Osteocyte (in vitro differentiated cells): ENCODE measurements at regions not wholly inside any gene's neighbourhood (a gene's known extent, or its start where the extent isn't known, plus 50 kb on each side); places are given as distances from the start of the nearest gene placed in this dataset.

ENCODE experiments used
- DNase-seq: peaks from one replicate; pipeline ENCODE4 v3.0.0; 2021; ENCODE audit warnings: mixed read lengths; ENCODE audit not compliant: unreplicated experiment; ENCODE audit errors: extremely low spot score
- H3K27ac Mint-ChIP-seq: one replicate; pipeline ENCODE4 v1.8.0; 2021; ENCODE audit warnings: mild to moderate bottlenecking, mixed read lengths; ENCODE audit not compliant: unreplicated experiment
- H3K27me3 Mint-ChIP-seq: one replicate; pipeline ENCODE4 v1.8.0; 2021; ENCODE audit warnings: mixed read lengths; ENCODE audit not compliant: unreplicated experiment
- H3K36me3 Mint-ChIP-seq: one replicate; pipeline ENCODE4 v1.8.0; 2021; ENCODE audit warnings: mixed read lengths; ENCODE audit not compliant: unreplicated experiment
- H3K4me1 Mint-ChIP-seq: one replicate; pipeline ENCODE4 v1.8.0; 2021; ENCODE audit warnings: mixed read lengths; ENCODE audit not compliant: unreplicated experiment
- H3K4me3 Mint-ChIP-seq: one replicate; pipeline ENCODE4 v1.8.0; 2021; ENCODE audit warnings: mild to moderate bottlenecking, moderate library complexity, mixed read lengths; ENCODE audit not compliant: unreplicated experiment
- H3K9me3 Mint-ChIP-seq: one replicate; pipeline ENCODE4 v1.8.0; 2021; ENCODE audit warnings: mixed read lengths; ENCODE audit not compliant: unreplicated experiment
- CTCF ChIP-seq: fragments of 200-600 bp; sonication (generic); IDR thresholded peaks from 2 replicates; pipeline ENCODE4 v1.5.0; 2021; ENCODE audit warnings: antibody characterized with exemption, mild to moderate bottlenecking, moderate library complexity

DNA sequence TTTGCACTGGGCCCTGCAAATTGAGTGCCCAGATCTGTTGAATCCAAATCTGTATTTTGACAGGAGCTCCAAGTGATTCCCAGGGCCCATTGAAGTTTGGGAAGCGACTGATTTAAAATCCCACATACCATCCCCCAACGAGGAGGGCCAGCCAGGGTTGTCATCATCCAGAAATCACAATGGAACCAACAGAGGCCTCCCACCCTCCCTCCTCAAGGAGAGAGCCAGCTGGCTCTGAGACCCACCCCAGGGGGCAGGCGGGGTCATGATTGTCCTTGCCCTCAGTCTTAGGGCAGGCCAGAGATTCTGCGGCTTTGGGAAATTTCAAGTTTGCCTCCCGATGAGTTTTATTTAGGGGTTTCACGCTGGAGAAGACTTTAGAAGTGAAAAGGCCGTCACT, 358.2 kb downstream of the MN1 start:
- no peak overlapping the region for H3K4me3 Mint-ChIP-seq
- no peaks in the 10 kb centered on the region for H3K9me3 Mint-ChIP-seq
- H3K27me3 Mint-ChIP-seq, result no peaks in the 10 kb centered on the region
- TF ChIP-seq CTCF, result no peak
- DNase-seq, result no peak
- no peak overlapping the region for H3K27ac Mint-ChIP-seq
- no peaks in the 10 kb centered on the region for H3K36me3 Mint-ChIP-seq
- peaks cover 23% of the 10 kb centered on the region for H3K4me1 Mint-ChIP-seq

DNA sequence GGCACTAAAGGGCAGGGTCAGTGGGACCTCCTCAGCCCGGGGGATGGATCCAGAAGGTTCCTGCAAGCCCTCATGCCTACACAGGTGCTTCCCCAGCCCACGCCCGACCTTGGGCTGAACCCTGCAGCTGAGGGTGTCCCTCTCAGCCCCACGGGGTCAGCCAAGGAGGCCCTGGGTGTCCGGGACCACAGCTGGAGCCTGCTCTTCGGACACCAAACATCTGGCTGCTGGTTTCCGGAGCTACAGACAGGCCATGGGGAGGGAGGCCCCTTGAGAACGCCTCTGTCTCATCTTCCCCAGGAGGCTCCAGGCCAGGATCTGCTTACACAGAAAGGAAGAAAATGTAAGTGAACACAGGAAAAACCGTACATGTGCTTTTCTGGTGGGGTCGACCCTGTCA, 355.7 kb downstream of the MN1 start:
- DNase-seq, result no peak
- Mint-ChIP-seq H3K4me3 (no peak overlapping the region), H3K4me1 (peaks cover 12% of the 10 kb centered on the region), H3K27ac (no peak overlapping the region), H3K36me3 (no peaks in the 10 kb centered on the region), H3K9me3 (peaks cover 3% of the 10 kb centered on the region), H3K27me3 (no peaks in the 10 kb centered on the region)
- no peak for TF ChIP-seq CTCF

GRCh38 chr22:27447289-27447688, 354.3 kb downstream of the MN1 start:
- no peak overlapping the region for H3K4me3 Mint-ChIP-seq
- H3K4me1 Mint-ChIP-seq, result peaks cover 13% of the 10 kb centered on the region
- H3K9me3 Mint-ChIP-seq, result peaks cover 7% of the 10 kb centered on the region
- no peak for DNase-seq
- H3K27me3 Mint-ChIP-seq, result no peaks in the 10 kb centered on the region
- H3K36me3 Mint-ChIP-seq, result no peaks in the 10 kb centered on the region
- TF ChIP-seq CTCF, result no peak
- H3K27ac Mint-ChIP-seq, result no peak overlapping the region

DNA sequence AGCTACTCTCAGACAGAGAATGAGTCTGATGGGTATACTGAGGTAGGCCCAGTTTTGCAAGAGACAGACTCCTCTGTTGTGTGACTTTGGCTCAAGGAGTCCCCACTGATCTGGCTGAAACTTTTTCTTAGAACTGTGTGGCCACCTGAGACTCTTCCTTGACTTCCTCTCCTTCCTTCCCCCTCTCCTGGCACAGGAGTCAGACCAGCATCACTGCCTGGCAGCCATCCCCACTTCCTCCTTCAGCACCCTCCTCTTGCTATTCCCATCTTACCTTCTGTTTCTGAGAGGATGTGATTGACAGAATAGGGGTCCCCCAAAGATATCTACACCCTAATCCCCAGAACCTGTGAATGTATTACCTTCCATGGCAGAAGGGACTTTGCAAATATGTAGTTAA, 351.1 kb downstream of the MN1 start:
- no peaks in the 10 kb centered on the region for H3K36me3 Mint-ChIP-seq
- TF ChIP-seq CTCF, result no peak
- no peak overlapping the region for H3K27ac Mint-ChIP-seq
- no peak overlapping the region for H3K4me3 Mint-ChIP-seq
- H3K9me3 Mint-ChIP-seq, result peaks cover 7% of the 10 kb centered on the region
- no peak for DNase-seq
- no peaks in the 10 kb centered on the region for H3K27me3 Mint-ChIP-seq
- peaks cover 40% of the 10 kb centered on the region for H3K4me1 Mint-ChIP-seq

- Mint-ChIP-seq H3K4me1 (peaks cover 40% of the 10 kb centered on the region), H3K9me3 (peaks cover 7% of the 10 kb centered on the region), H3K27ac (no peak overlapping the region), H3K36me3 (no peaks in the 10 kb centered on the region), H3K27me3 (no peaks in the 10 kb centered on the region), H3K4me3 (no peak overlapping the region)
- no peak for TF ChIP-seq CTCF
- no peak for DNase-seq
These were observed 349.3 kb downstream of the MN1 start for GRCh38 chr22:27452245-27452644.
